Middle frontal gyrus (tissue), 1 donor: ENCODE measurements at regions not wholly inside any gene's neighbourhood (a gene's known extent, or its start where the extent isn't known, plus 50 kb on each side); places are given as distances from the start of the nearest gene placed in this dataset.
"Not testable (repeated sequence)": the region's sequence is repeated elsewhere in the genome, so short reads cannot be mapped to it uniquely, and the experiment has no call there.

ENCODE experiments used
- DNase-seq: peaks from one replicate; pipeline ENCODE4 v3.0.0-alpha.2; 2015; ENCODE audit warnings: low spot score; ENCODE audit errors: extremely low spot score

DNA sequence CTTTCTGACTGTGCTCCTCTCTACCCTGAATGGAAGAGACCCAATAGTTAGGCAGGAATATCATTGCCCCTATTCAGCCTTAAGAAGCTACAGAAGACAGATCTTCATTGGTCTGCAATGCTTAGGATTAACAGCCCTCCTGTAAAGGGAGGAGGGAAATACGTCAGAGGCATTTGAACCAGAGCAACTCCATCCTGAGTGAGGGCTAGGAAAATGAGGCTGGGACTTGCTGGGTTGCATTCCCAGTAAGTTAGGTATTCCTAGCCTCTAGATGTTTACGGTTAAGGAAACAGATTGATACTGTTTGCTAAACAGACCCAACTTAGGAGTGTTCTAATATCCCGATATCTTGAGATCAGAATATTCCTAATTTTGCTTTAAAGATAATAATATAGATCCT lies 63.5 kb downstream of the PCDH18 start:
- no peak for DNase-seq

DNA sequence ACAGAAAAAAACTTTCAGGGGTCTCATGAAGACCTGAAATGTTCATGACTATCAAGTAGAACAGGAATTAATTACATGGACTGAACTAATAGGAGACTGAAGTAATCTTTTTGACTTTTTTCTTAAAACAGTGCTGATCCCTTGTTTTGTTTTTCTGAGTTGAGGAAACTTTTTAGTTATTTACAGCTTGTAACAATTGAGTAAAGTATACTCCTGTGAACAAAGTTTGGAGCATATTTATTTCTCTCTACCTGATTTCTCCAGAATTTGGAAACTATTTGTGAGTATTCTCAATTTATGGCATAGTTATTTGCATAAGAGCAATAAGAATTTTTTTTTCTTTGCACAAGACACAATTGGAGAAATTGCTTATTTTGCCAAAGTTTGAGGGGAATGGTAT lies 64.8 kb downstream of the PCDH18 start:
- DNase-seq: no peak

DNA sequence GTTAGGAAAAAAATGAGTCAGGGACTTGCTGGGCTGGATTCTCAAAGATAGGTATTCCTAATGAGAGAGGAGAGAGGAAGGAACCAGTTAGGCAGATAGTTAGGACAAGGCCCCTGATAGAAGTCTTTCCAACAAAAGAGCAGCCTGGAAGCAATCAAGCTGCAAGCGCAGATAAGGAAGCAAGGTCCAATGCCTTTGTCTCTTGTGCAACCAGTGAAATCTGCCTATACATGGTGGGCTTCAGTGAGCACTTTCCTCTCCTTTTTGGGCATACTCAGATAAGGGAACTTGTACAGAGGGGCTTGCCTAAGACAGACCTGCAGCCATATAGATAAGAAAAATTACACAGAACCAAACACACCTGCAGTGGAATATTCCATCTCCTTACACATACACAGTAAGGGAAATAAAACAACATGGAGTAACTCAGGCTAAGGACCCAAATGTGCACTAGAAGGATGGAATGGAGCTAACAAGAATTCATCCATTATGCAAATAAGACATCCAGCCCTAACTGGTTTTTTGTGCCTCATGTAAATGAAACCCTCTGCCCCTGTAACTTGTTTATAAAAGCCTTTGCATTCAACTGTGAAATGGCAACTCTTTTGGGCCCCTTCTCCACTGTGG lies 68.8 kb downstream of the PCDH18 start:
- DNase-seq: no peak

DNA sequence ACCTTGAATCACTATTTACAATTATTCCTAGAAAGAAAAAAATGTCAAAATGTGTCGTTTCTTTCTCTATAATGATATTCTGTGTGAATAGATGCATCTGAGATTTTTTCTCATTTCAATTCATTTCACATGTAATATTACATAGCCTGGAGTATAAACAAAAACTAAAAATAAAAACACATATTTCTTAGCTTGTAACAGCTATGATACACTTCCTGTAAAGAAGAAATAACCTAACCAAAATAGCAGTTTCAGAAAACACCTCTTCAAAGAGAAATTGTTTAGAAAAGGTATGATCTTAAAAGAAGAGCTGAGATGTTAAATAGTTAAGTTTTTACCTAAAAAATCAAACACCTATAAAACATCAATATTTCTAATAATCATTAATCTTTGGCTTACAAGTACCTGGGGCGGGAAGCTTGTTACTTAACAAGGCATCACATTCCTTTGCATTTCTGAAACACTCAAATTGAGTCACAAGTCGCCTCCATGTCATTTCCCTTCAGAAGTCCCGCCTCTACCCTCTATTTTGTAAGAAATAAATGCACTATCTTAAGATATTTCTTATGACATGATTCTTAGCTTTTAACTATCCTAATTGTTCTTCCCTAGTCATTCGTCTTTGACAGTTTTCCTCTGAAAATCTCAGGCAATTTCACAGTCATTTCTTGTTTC lies 76.5 kb downstream of the PCDH18 start:
- DNase-seq: no peak

DNA sequence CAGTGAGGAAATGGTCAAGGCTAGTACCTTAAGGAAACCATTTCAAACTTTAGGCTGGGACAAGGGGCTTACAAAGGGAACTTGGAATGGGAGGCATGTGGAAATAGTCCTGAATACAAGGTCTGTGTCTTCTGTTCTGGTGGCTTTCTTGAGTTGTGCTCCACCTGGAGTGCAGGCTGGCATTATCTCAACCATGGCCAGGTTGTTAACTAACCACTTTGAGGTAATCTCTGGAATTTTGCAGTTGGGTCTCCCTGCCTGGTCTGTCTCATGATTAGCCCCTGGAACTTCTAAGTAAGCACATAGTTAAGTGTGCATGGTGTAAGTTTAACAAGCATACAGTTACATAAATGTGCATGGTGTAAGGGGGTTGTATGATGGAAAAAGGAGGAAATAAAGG lies 77.5 kb downstream of the PCDH18 start:
- no peak for DNase-seq

DNA sequence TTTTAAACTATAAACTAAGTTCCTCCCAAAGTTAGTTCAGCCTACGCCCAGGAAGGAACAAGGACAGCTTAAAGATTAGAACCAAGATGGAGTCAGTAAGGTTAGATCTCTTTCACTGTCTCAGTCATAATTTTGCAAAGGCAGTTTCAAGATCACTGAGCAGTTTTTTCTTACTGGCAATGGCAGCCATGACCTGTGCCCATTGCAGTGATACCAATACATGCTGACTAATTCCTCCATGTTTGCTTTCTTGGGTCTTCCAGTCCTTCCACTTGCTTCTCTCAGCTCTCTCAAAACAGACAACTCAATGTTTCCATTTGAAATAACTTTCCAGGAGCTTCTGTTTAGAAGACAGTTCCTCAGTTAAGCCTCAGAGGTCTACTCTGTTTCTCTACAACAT lies 79.5 kb downstream of the PCDH18 start:
- DNase-seq: no peak

DNA sequence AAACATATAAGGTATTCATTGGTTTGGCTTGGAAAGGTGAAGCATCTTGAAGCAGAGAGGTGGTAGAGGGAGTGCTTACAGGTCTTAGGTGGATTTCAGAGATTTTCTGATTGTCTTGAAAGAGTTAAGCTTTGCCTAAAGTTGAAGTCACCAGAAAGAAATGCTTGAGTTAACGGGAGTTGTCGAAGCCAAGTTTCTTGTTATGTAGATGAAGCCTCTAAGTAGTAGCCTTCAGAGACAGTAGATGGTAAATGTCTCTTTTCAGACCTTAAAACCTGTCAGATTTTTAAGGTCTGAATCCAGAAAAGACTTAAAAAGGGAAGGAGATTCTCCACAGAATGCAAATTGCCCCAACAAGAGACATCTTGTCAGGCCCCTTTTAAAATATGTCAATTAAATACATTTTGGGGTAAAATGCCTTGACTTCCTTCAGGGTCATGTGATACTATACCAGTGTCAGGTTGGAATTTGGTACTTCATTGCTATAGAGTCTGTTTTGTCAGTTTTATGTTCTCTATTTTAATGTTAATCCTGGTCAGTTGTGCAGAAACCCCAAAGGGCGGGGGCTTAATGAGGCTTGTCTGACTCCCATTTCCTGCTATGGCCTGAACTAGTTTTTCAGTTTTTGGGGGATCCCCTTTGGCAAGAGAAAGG lies 81.0 kb downstream of the PCDH18 start:
- no peak for DNase-seq

DNA sequence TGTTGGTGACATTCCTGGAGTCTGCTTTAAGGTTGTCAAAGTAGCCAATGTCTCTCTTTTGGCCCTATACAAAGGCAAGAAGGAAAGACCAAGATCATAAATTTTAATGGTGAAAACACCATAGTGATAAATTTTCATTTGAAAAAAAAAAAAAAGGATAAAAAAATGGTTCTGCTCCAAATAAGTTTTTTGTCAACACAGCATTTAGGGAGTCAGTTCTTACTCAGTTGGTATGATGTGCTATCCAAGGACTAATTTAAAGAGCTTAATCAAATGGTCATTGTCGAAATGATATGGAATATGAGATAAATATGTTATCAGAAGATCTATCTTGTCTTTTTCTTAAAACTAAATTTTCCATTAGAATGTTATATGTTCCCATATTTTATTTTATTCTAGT lies 83.9 kb downstream of the PCDH18 start:
- no peak for DNase-seq

DNA sequence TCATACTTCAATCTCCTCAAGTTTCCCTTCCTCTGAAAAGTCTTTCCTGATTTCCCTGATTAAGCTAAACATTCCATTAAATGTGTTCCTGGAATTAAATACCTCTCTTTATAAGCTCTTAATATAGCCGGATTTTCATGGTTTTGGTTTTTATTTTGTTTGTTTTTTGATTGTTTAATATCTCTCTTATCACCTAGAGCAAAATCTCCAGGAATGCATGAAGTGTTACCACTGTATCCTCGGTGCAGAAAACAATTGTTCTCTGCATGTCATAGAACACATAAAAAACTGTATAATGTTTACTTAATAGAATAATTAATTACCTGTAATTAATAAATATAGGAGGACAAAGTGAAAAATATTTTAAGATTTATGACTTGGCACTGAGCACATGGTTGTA lies 86.2 kb downstream of the PCDH18 start:
- DNase-seq: no peak

DNA sequence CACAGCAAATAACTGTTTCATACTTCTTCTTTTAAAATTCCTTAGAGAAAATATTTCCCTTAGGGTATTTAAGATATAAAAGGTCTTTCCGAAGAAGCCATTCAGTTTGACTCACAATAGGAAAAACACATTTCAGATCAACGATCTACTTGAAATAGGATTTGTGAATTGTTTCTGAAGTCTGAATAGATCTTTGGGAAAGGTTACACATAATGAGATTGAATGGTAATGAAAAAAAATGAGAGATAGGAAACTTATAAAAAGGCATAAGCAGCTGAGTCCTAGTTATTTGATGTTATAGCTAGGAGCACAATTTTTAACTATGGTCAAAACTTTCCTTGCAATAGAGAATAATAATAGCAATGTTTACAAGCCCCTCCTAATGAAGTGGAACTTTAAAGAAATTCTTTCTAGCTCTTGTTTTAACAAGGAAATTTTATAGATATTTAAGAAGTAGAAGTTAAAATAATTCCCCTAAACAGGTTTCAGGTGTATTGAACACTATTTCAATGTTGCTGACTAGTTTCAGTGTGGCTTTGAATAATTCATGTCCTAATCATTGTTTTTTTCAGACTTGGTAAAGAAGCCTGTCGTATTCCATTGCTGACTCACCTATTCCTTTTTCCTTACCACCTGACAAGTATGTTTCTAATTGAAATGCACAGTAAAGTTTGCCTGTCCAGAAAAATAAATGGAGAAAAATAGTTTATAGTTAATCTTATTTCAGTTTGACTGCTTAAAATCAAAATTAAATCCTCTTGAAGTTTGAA lies 89.1 kb downstream of the PCDH18 start:
- DNase-seq: no peak

DNA sequence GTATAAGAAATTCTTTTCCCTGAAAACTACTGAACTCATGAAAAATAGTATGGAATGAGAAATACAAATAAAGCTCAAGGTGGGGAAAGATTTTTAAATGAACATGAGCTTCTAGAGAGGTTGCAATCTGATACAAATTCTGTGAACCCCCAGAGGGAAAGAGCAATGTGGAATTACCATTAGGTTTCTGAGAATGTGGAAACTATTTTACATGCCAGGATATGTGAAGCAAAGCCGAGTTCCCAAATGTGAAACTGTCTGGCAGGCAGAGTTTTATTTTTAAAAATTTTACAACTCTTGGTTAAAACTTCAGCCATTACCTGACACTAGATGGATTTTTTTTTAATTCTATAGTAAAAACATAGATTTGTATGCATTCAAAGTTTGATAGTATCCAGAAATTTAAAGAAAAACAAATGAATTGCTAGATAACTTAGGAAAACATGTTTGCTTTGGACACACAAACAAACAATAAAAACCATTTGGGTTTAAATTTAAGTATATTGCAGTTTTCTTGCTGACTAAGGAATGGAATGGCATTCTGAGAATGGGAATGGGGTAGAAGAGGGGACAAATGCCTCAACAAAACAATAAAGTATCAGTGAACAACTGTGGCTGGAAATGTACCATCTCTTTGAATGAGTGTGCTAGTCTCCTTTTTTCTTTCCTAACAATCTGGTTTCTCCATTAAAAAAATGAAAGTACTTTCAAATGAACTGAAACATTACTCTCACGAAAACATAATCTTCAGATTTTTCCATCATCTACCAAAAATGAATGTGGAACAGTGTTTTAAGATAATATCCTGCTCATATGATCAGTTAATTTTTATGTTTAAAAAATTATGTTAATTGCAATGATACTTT lies 99.6 kb downstream of the PCDH18 start:
- DNase-seq: no peak

DNA sequence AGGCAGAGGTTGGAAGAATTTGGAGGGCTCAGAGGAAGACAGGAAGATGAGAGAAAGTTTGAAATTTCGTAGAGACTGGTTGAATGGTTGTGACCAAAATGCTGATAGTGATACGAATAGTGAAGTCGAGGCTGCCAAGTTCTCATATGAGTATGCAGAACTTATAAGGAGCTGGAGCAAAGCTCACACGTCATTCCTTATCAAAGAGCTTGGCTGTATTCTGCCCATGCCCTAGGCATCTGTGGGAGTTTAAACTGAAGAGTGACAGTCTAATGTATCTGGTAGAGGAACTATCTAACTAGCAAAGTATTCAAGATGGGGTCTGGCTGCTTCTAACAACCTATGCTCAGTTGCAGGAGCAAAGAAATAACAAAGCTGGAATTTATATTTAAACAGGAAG lies 102.1 kb downstream of the PCDH18 start:
- DNase-seq: no peak

DNA sequence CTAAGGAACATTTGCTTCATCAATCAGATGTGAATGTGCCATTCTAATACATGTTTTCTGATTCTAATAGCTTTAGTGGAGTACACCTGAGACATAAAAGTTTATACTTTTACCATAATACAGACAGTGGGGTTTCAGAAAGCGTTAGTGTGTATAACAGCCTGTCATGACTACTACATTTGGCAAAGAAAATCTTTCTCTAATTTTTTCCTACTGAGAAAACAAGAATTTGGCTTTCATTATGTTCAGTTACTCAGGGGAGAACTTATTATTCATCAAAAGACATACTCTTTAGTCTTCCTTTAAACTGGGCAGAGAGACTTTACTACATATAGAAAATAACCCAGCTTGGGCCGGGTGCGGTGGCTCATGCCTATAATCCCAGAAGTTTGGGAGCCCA lies 104.9 kb downstream of the PCDH18 start:
- DNase-seq: no peak

DNA sequence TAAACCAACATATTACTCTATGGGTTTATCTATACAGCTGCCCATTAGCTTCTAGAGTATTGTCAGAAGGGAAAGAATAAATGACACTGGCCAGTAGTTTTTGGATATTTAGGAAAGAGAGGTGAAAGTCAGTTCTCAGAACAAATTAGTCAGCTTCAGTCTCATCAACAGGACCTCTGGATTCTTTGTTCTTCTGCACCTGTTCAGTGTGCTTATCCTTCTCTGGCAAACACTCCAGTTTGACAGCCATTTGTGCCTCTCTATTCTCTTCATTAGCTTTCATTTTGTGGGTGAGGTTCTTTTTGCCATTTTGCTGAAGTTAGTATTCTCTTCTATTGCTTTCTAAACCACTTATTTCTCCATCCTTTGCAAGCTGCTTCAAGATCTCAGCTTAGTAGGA lies 107.0 kb downstream of the PCDH18 start:
- no peak for DNase-seq

DNA sequence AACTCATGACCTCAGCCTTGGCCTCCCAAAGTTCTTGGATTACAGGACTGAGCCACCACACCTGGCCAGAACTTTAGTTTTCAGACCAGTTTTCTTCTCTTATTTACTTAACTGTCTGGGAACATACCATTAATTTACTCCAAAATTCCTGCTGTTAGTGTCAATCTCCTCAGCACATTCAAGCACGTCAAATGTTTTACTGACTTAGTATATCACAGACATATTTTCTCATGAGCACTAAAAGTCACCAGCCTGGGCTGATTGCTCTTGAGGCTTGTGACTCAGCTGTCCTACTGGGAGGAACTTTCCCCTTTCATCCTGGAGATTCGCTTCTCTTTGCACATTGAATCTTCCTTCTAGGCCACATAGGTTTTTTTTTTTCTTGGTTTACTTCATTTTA lies 109.6 kb downstream of the PCDH18 start:
- no peak for DNase-seq

DNA sequence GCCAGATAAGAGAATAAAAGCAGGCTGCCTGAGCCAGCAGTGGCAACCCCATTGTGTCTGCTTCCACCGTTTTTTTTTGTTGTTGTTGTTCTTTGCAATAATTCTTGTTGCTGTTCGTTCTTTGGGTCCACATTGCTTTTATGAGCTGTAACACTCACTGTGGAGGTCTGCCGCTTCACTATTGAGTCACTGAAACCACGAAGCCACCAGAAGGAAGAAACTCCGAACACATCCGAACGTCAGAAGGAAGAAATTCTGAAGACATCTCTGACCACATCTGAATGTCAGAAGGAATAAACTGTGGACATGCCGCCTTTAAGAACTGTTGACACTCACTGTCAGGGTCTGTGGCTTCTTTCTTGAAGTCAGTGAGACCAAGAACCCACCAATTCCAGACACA lies 110.5 kb downstream of the PCDH18 start:
- no peak for DNase-seq

DNA sequence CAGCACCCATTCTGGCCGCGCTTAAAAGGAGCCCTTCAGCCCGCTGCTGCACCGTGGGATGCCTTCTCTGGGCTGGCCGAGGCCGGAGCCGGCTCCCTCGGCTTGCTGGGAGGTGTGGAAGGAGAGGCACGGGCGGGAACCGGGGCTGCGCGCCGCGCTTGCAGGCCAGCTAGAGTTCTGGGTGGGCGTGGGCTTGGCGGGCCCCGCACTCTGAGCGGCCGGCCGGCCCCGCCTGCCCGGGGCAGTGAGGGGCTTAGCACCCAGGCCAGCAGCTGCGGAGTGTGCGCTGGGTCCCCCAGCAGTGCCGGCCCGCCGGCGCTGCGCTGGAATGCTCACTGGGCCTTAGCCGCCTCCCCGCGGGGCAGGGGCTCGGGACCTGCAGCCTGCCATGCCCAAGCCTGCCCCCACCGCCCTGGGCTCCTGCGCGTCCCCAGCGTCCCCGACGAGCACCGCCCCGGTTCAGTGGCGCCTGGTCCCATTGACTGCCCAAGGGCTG lies 111.3 kb downstream of the PCDH18 start:
- no peak for DNase-seq

DNA sequence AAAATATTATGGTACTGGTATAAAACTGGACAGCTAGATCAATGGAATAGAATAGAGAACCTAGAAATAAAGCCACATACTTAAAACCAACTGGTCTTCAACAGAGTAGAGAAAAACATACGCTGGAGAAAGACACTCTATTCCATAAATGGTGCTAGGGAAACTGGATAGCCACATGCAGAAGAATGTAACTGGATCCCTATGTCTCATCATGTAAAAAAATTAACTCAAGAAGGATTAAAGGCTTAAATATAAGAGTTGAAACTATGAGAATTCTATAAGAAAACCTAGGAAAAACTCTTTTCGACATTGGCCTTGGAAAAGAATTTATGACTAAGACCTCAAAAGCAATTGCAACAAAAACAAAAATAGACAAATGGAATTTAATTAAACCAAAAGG lies 114.6 kb downstream of the PCDH18 start:
- DNase-seq: no peak

DNA sequence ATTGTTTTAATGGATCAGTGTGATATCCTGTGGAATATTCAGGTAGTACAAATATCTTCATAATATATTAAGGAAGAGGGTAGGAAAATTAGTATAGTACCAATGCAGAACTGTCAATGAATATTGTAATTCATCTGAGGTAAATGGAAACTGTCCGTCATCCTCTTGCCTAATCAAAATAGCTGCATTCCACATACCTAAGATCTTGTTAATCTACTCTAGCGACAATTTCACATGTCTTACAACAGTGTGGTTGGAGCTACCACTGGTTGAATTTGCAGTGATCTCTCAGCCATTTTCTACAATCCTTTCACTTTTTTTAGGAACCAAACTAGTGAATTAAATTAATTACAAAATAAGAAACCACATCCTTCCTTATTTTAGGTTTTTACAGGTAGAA lies 117.5 kb downstream of the PCDH18 start:
- DNase-seq: no peak

DNA sequence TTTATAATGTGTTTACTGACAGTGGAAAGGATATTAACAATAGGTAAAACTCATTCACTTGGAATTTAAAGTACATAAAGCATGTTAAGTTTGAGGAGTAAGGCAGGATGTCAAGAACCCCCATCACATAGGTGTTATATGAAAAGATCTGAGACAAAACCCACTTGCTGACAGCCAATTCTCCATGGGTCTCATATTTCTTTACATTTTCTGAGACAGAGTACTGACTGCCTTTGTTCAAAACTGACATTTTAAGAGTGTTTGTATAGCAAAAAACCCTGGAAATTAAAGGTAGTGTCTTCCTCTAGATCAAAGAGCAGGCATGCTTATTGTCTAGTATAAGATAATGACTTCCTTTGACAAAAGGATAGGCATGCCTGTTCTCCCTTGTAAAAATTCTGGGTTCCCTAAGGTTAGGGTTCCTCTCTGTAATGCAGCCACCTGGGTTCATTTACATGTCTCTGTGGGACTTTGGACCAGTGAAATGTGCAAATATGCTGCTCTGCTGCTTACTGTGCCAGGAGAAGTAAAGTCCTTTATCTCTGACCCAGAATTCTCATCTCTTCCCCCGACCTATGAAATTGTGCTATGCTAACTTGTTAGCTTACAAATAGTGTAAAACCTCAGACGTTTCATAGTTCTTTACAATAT lies 123.6 kb downstream of the PCDH18 start:
- no peak for DNase-seq

DNA sequence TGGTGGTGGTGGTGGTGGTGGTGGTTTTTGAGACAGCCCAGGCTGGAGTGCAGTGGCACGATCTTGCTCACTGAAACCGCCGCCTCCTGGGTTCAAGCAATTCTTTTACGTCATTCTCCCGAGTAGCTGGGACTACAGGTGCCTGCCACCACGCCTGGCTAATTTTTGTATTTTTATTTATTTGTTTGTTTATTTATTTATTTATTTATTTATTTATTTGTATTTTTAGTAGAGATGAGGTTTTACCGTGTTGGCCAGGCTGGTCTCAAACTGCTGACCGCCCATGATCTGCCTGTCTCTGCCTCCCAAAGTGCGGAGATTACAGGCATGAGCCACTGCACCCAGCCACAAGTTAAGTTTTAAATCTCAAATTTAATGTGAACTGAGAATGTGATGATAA lies 126.5 kb downstream of the PCDH18 start:
- DNase-seq: not testable (repeated sequence)
